OCI-LY1 (cell line): ENCODE measurements at regions not wholly inside any gene's neighbourhood (a gene's known extent, or its start where the extent isn't known, plus 50 kb on each side); places are given as distances from the start of the nearest gene placed in this dataset.

ENCODE experiments used
- EZH2 ChIP-seq: fragments of 200-600 bp; sonication (generic), shearing (Covaris generic); IDR thresholded peaks from 2 replicates; pipeline ENCODE4 v1.8.0; 2017; ENCODE audit warnings: borderline replicate concordance, mixed run types, mild to moderate bottlenecking, antibody characterized with exemption, low read length, moderate library complexity, mixed read lengths
- TF ChIP-seq, protein P1 (sequence below): fragments of 200-600 bp; sonication (generic), shearing (Covaris generic); IDR thresholded peaks from 2 replicates; pipeline ENCODE4 v1.5.1; 2017; ENCODE audit warnings: mild to moderate bottlenecking, antibody characterized with exemption, low read length, moderate library complexity, mixed read lengths

DNA sequence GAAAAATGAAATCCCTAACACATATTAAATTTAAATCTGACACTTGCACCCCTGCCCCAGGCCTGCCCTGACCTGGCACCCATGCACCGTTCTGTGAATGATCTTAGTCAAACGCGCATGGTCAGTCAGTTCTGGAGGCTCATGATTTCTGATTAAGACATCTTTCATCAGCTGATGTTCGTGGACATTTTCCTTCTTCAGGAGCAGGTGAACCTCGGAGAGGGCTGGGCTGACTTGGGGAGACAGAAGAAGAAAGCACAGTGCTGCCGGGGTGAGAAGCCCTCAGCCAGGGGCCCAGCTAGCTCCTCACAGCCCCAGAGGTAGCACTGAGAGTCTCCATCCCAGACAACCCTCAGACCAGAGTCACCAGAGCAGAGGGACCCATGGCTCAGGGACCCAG, 134.5 kb upstream of the AJAP1 start:
- TF ChIP-seq, protein P1, sequence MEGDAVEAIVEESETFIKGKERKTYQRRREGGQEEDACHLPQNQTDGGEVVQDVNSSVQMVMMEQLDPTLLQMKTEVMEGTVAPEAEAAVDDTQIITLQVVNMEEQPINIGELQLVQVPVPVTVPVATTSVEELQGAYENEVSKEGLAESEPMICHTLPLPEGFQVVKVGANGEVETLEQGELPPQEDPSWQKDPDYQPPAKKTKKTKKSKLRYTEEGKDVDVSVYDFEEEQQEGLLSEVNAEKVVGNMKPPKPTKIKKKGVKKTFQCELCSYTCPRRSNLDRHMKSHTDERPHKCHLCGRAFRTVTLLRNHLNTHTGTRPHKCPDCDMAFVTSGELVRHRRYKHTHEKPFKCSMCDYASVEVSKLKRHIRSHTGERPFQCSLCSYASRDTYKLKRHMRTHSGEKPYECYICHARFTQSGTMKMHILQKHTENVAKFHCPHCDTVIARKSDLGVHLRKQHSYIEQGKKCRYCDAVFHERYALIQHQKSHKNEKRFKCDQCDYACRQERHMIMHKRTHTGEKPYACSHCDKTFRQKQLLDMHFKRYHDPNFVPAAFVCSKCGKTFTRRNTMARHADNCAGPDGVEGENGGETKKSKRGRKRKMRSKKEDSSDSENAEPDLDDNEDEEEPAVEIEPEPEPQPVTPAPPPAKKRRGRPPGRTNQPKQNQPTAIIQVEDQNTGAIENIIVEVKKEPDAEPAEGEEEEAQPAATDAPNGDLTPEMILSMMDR: no peak
- no peak for TF ChIP-seq EZH2
